ENCODE measurements at regions not wholly inside any gene's neighbourhood (a gene's known extent, or its start where the extent isn't known, plus 50 kb on each side); places are given as distances from the start of the nearest gene placed in this dataset.
"Not testable (repeated sequence)": the region's sequence is repeated elsewhere in the genome, so short reads cannot be mapped to it uniquely, and the experiment has no call there.

- no peak for DNase-seq (ENCODE audit: low spot score)
Observed at GRCh38 chr20:12949429-12949980, 59.3 kb upstream of the SPTLC3 start.

GRCh38 chr20:12954254-12954653 is 54.5 kb upstream of the SPTLC3 start:
- DNase-seq (ENCODE audit: low spot score), result not testable (repeated sequence)

- no peak for DNase-seq (ENCODE audit: low spot score)
Observed at GRCh38 chr20:12955611-12956010, 53.2 kb upstream of the SPTLC3 start.

- DNase-seq (ENCODE audit: low spot score), result no peak
Observed at GRCh38 chr20:12956303-12956702, 52.5 kb upstream of the SPTLC3 start.

DNA sequence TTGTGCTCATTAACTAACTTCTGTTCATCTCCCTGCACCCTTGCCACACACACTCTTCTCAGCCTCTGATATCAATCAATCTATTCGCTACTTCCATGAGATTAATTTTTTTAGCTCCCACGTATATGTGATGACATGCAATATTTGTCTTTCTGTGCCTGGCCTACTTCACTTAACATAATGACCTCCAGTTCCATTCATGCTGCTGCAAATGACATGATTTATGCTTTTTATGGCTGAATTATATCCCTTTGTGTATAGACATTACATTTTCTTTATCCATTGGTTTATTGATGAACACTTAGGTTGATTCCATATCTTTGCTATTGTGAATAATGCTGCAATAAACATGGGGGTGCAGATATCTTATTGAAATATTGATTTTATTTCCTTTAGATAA is 50.8 kb upstream of the SPTLC3 start:
- no peak for DNase-seq (ENCODE audit: low spot score)
